GM12878 (cell line): ENCODE measurements at regions not wholly inside any gene's neighbourhood (a gene's known extent, or its start where the extent isn't known, plus 50 kb on each side); places are given as distances from the start of the nearest gene placed in this dataset.

ENCODE experiments used
- BRCA1 ChIP-seq: IDR thresholded peaks from 2 replicates; pipeline ENCODE4 v1.6.1; 2011; ENCODE audit warnings: low read depth, low read length, improper control_type of control experiment
- GABPA ChIP-seq: IDR thresholded peaks from 2 replicates; pipeline ENCODE4 v1.6.1; 2014; ENCODE audit warnings: antibody characterized with exemption, low read depth, mild to moderate bottlenecking, inconsistent platforms
- MAX ChIP-seq: IDR thresholded peaks from 2 replicates; pipeline ENCODE4 v1.6.1; 2012; ENCODE audit warnings: low read depth, low read length, improper control_type of control experiment
- NRF1 ChIP-seq: conservative IDR thresholded peaks from 2 replicates; pipeline ENCODE4 v1.6.1; 2011; ENCODE audit warnings: mild to moderate bottlenecking, low read depth, low read length, improper control_type of control experiment
- POLR2A ChIP-seq: IDR thresholded peaks from 2 replicates; pipeline ENCODE4 v1.6.1; 2011; ENCODE audit warnings: low read depth, mild to moderate bottlenecking, low read length
- TF ChIP-seq, protein P1 (sequence below), 3 experiments: IDR thresholded peaks in 2 of 3; conservative IDR thresholded peaks in 1 of 3; 2 replicates each; pipeline ENCODE4 v1.5.1; 2011; ENCODE audit warnings: low read depth in 3 of 3, low read length in 3 of 3, mild to moderate bottlenecking in 3 of 3, control low read depth in 2 of 3, moderate library complexity in 2 of 3, inconsistent platforms in 1 of 3, mixed read lengths in 1 of 3; ENCODE audit not compliant: control insufficient read depth in 2 of 3, insufficient read depth in 1 of 3; ENCODE audit errors: extremely low read depth in 1 of 3

GRCh38 chr22:47484960-47485569 is 722.6 kb downstream of the TBC1D22A start:
- TF ChIP-seq GABPA, result no peak
- TF ChIP-seq BRCA1, result no peak
- no peak for TF ChIP-seq MAX
- no peak for TF ChIP-seq NRF1
- TF ChIP-seq, protein P1, sequence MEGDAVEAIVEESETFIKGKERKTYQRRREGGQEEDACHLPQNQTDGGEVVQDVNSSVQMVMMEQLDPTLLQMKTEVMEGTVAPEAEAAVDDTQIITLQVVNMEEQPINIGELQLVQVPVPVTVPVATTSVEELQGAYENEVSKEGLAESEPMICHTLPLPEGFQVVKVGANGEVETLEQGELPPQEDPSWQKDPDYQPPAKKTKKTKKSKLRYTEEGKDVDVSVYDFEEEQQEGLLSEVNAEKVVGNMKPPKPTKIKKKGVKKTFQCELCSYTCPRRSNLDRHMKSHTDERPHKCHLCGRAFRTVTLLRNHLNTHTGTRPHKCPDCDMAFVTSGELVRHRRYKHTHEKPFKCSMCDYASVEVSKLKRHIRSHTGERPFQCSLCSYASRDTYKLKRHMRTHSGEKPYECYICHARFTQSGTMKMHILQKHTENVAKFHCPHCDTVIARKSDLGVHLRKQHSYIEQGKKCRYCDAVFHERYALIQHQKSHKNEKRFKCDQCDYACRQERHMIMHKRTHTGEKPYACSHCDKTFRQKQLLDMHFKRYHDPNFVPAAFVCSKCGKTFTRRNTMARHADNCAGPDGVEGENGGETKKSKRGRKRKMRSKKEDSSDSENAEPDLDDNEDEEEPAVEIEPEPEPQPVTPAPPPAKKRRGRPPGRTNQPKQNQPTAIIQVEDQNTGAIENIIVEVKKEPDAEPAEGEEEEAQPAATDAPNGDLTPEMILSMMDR (IDR thresholded peaks at IDR 0.05 in 2 of 3, conservative IDR thresholded peaks at IDR 0.05 in 1 of 3; ENCODE audit: control insufficient read depth in 2 of 3, extremely low read depth in 1 of 3, insufficient read depth in 1 of 3, low read depth in 3 of 3, low read length in 3 of 3), result no peak
- no peak for TF ChIP-seq POLR2A
